Transverse colon (tissue), 4 donors: ENCODE measurements at regions not wholly inside any gene's neighbourhood (a gene's known extent, or its start where the extent isn't known, plus 50 kb on each side); places are given as distances from the start of the nearest gene placed in this dataset.

Experiments
- CTCF ChIP-seq, 5 experiments: fragments of 200-600 bp in 3 of 5; fragments of 450-650 bp in 2 of 5; sonication (generic) in 3 of 5; IDR thresholded peaks; 1 replicate in 2 of 5; 2 replicates in 3 of 5; pipeline ENCODE4 v1.5.1; 2016 to 2017; ENCODE audit warnings: antibody characterized with exemption in 5 of 5, inconsistent platforms in 3 of 5, mild to moderate bottlenecking in 2 of 5, moderate library complexity in 1 of 5
- EP300 ChIP-seq: sonication (generic); formaldehyde crosslinking; IDR thresholded peaks from one replicate; pipeline ENCODE4 v1.6.1; 2017; ENCODE audit warnings: antibody characterized with exemption, low read depth
- POLR2A ChIP-seq: fragments of 450-650 bp; IDR thresholded peaks from one replicate; pipeline ENCODE4 v1.6.1; 2016; ENCODE audit warnings: antibody characterized with exemption, mild to moderate bottlenecking, moderate library complexity
- POLR2AphosphoS5 ChIP-seq, 3 donors: sonication (generic); formaldehyde crosslinking; IDR thresholded peaks; one replicate each; pipeline ENCODE4 v1.6.1; 2016; ENCODE audit warnings: antibody characterized with exemption in 3 of 3

GRCh38 chr7:26992670-26993069, 103.1 kb downstream of the HOXA1 start:
- TF ChIP-seq CTCF (IDR thresholded peaks at IDR 0.05), result no peak
- TF ChIP-seq POLR2A, result no peak
- no peak for TF ChIP-seq EP300
- no peak for TF ChIP-seq POLR2AphosphoS5 (IDR thresholded peaks at IDR 0.05)
